Cardiac muscle cell (in vitro differentiated cells and primary cell): ENCODE measurements at regions not wholly inside any gene's neighbourhood (a gene's known extent, or its start where the extent isn't known, plus 50 kb on each side); places are given as distances from the start of the nearest gene placed in this dataset.

Experiments used
- DNase-seq, 2 donors: peaks; one replicate each; pipeline versions ENCODE4 v3.0.0 to v3.0.0-alpha.2; 2010 to 2017; ENCODE audit warnings: low read depth in 1 of 2, low spot score in 1 of 2
- H3K27ac ChIP-seq: fragments of 200-600 bp; sonication (generic); 2 replicates; pipeline ENCODE4 v1.5.1; 2016
- H3K27me3 ChIP-seq: fragments of 200-600 bp; sonication (generic); 2 replicates; pipeline ENCODE4 v1.6.0; 2016; ENCODE audit warnings: control low read depth
- H3K36me3 ChIP-seq: fragments of 200-600 bp; sonication (generic); 2 replicates; pipeline ENCODE4 v1.5.1; 2016; ENCODE audit warnings: control low read depth
- H3K4me1 ChIP-seq: fragments of 200-600 bp; sonication (generic); 2 replicates; pipeline ENCODE4 v1.8.1; 2017; ENCODE audit warnings: low read depth, mild to moderate bottlenecking, mixed run types
- H3K4me3 ChIP-seq: fragments of 200-600 bp; sonication (generic); 2 replicates; pipeline ENCODE4 v1.5.1; 2016; ENCODE audit warnings: mild to moderate bottlenecking
- H3K9me3 ChIP-seq: fragments of 200-600 bp; sonication (generic); 2 replicates; pipeline ENCODE4 v1.5.1; 2017; ENCODE audit warnings: low read depth, mild to moderate bottlenecking, control low read depth
- TF ChIP-seq, protein P1 (sequence below): IDR thresholded peaks from 2 replicates; pipeline ENCODE4 v1.5.1; 2012; ENCODE audit warnings: low read depth, mild to moderate bottlenecking, low read length

DNA sequence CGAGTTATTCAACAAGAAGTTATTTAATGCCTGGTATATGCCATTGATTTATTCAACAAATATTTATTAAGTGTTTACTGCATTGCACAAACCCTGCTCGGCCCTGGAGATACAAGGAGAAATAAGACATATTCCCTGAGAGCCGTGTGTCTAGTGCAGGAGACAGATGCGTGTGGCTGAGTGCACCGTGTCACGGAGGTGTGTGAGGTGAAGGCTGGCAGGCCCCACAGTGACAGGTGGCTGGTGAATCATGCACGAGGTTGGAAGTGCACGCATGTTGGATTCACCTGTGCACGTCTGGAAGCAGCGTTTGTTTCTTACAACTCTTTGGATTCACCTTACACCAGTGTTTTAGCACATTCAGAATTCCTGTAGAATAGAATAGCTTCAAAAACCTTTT is 136.6 kb upstream of the SHH start:
- H3K4me1 ChIP-seq = no peaks in the 10 kb centered on the region
- DNase-seq = no peak

DNA sequence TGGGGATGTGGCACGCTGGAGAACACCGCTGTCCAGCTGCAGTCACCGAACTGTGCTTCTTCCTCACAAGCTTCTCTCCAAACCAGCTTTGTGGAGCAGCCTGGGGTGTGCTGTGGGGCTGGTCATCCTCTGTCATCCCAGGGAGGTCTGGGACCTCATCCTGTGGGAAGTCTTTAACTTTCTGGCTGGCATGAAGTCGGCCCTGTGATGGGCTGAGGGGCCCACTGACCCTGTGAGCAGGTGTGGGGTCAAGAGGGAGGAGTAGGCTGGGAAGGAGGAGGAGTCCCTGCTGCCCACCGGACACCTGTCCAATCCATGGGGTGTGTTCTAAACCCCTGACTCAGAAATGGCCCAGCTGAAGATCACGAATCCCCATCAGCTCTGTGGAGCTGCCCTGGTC is 136.2 kb upstream of the SHH start:
- TF ChIP-seq, protein P1, sequence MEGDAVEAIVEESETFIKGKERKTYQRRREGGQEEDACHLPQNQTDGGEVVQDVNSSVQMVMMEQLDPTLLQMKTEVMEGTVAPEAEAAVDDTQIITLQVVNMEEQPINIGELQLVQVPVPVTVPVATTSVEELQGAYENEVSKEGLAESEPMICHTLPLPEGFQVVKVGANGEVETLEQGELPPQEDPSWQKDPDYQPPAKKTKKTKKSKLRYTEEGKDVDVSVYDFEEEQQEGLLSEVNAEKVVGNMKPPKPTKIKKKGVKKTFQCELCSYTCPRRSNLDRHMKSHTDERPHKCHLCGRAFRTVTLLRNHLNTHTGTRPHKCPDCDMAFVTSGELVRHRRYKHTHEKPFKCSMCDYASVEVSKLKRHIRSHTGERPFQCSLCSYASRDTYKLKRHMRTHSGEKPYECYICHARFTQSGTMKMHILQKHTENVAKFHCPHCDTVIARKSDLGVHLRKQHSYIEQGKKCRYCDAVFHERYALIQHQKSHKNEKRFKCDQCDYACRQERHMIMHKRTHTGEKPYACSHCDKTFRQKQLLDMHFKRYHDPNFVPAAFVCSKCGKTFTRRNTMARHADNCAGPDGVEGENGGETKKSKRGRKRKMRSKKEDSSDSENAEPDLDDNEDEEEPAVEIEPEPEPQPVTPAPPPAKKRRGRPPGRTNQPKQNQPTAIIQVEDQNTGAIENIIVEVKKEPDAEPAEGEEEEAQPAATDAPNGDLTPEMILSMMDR = no peak
- Histone ChIP-seq H3K4me3 (no peak overlapping the region), H3K4me1 (no peaks in the 10 kb centered on the region), H3K36me3 (no peaks in the 10 kb centered on the region), H3K27me3 (no peaks in the 10 kb centered on the region), H3K27ac (no peak overlapping the region), H3K9me3 (no peaks in the 10 kb centered on the region)
- DNase-seq = no peak

More for the DNA sequence above, 136.6 kb upstream of the SHH start:
- no peaks in the 10 kb centered on the region for H3K9me3 ChIP-seq
- TF ChIP-seq, protein P1 = no peak
- no peaks in the 10 kb centered on the region for H3K36me3 ChIP-seq
- no peak overlapping the region for H3K4me3 ChIP-seq
- no peaks in the 10 kb centered on the region for H3K27me3 ChIP-seq
- no peak overlapping the region for H3K27ac ChIP-seq

DNA sequence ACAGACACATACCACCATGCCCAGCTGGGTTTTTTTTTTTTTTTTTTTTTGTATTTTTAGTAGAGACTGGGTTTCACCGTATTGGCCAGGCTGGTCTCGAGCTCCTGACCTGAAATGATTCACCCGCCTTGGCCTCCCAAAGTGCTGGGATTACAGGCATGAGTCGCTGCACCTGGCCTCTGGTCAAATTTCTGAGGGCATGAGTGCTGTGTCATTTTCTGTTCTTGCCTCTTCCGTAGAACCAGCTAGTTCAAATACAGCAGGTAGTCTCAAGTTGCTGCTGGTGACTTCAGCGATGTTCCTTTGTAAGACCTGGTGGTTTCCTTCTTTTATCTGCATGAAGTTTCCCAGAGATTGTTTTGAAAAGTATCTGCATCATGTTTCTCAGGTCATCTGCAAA is 134.8 kb upstream of the SHH start:
- Histone ChIP-seq H3K36me3 (no peaks in the 10 kb centered on the region), H3K4me3 (no peak overlapping the region), H3K4me1 (no peaks in the 10 kb centered on the region), H3K27ac (no peak overlapping the region), H3K9me3 (no peaks in the 10 kb centered on the region), H3K27me3 (no peaks in the 10 kb centered on the region)
- TF ChIP-seq, protein P1 = no peak
- no peak for DNase-seq

DNA sequence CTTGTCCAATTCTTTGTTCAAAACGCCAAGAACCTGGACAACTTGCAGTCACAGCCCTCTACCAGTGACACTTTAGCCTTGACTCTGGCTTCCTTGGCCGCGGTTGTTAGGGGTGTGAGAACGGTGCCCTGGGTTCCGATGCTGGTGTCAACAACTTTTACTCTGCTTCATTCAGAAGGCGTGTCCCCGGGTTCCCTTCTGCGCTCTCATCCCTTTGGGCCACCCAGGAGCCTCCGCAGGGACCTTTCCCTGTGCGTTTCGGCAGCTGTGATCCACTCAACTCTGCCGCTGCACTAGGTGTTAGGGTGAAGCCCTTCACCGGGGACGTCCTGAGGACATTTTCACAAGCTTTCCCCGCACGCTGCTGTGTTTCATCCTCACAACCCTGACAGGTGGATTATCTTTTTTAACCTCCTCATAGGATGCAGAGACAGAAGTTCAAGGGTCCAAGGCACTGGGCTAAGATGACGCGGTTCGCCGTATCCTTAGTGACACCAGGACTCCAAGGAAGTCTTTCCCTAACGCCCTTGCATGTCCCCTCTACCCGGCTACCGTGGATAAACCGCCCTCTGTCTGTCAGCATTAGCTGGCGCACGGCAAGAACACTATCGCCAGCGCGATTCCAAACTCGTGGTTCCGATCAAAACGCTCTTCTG is 133.5 kb upstream of the SHH start:
- H3K4me1 ChIP-seq = no peaks in the 10 kb centered on the region
- TF ChIP-seq, protein P1 = no peak
- no peak overlapping the region for H3K4me3 ChIP-seq
- H3K9me3 ChIP-seq = no peaks in the 10 kb centered on the region
- H3K36me3 ChIP-seq = no peaks in the 10 kb centered on the region
- DNase-seq = no peak
- H3K27me3 ChIP-seq = no peaks in the 10 kb centered on the region
- H3K27ac ChIP-seq = no peak overlapping the region

DNA sequence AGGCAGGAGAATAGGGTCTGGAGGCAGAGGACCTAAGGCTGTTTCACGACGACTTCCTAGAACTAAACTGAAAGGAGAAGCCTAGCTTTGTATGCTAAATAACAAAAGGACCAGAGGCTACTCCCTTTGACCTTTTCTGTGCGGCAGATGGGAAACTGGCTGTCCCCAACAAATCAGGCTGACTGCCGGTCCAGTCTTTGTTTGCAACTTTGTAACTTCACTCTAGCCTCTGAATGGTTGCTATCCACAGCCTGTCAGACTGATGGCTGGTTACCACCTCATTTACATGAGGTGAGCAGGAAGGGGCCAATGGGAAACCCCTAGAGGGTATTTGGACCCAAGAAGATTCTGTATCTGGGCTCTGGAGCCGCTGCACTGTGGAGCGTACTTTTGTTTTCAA is 132.6 kb upstream of the SHH start:
- Histone ChIP-seq H3K36me3 (no peaks in the 10 kb centered on the region), H3K27me3 (no peaks in the 10 kb centered on the region), H3K4me3 (no peak overlapping the region), H3K9me3 (no peaks in the 10 kb centered on the region), H3K27ac (no peak overlapping the region), H3K4me1 (no peaks in the 10 kb centered on the region)
- TF ChIP-seq, protein P1 = no peak
- no peak for DNase-seq
